NCI-H2107 treated with DMSO at 0.1 percent for 48 hours (cell line): ENCODE measurements at regions not wholly inside any gene's neighbourhood (a gene's known extent, or its start where the extent isn't known, plus 50 kb on each side); places are given as distances from the start of the nearest gene placed in this dataset.

ENCODE experiments used
- DNase-seq: peaks from one replicate; lab custom pipeline; 2025; ENCODE audit not compliant: unreplicated experiment; lab: John Stamatoyannopoulos, UW

DNA sequence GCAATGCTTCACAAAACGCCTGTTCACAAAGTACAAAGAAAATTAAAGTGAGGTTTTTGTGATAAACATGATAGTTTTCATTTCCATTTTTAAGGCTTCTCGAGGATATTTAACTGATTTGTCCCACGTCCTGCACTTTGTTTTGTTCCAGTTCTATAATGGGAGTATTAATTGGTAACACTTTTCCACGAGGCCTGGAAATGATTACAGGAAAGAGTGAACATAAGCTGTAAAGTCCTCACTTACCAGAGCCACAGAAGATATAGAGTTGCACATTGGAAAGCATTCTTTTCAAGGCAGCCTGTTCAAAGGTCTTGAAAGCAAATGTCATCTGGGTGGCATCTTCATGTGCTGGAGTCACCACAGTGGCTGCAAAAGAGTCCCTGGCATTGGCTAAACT lies 1236.6 kb downstream of the BCL11B start:
- DNase-seq = no peak

DNA sequence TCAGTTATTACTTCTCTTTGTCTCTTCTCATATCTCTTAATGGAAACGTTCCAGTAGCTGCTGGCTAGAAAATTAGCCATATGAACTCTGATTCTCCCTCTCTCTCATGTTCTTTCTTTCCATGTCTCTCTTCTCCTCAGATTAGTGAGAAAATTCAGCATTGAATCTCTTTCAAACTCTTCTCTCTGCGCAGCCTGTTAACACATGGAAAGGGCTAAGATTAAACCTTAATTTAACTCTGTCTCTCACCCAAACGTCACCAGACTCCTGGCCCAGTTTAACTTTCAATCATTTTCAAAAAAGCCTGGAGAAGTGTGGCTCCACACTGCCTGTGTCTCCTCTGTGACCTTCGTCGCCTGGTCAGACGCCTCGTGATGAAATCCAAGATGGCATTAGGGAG lies 1234.2 kb downstream of the BCL11B start:
- no peak for DNase-seq

DNA sequence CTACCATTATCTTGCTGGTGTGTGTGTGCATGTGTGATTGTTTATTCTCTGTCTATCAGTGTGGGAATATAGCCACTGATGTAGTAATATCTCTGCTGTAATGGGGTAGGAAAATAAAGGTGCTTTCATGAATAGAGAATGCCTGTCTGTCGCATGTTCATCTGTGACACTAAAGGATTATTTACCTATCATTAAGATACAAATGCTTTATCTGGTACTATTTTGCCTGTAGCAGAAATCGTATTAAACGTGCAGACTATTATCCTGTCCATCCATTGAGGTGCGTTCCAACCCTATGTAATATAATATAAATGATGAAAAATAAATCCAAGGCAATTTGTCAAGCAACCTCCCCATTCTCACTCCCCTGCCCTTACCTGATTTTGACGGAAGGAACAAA lies 1215.1 kb downstream of the BCL11B start:
- no peak for DNase-seq

DNA sequence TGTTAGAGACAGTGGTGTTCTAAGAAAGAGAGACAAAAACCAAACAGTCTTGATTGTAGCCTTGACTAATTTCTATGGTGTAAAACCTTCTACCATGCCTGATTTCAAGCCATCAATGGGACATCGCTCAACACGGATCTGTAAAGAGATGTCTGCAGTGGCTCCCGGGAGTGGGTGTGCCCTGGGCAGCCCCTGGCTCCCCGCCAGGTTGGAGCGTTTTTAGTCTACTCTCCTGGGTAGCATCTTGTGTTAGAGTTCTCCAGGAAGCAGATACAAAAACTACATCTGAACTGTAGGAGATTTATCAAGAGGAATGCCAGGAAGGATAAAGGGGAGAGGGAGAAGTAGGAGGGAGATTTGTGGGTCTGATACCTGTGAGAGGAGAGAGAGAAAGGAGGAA lies 1212.9 kb downstream of the BCL11B start:
- no peak for DNase-seq

DNA sequence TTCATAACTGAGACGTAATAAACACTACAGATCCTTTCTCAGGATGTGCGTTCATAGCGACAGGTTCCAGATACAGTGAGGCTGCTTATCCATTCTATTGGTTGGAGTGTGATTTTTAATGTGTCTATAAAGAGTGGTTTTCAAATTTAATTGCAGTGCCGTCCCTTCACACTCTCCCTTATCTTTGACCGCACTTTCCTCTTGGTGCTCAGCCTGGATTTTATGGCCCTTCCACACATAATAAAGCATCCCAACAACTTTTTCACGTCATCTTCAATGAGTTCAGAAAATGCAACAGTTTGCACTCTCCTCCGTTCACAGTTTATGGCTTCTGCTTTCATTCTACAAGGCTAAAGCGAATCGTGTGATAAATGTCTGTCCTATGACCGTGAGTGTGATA lies 1209.9 kb downstream of the BCL11B start:
- DNase-seq = no peak

DNA sequence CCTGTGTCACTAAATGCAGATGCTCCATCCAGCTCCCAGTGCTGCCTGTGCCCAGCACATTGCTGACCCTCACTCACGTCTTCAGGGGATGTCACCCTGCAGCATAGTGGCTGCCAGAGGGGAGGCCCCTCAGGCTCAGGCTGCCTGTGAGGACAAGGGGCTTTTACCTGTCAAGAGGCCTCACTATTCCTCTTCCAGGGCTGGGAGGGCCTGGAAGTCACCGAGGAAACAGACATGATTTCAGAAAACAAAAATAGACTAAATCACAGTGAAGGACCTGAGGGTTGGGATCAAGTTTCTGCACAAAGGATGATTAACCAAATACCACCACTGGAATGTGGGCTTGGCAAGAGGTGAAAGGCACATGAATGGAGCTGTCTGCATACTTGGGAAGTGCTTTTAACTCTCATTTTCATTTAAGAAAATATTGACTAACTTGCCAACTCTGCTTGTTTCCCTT lies 1202.3 kb downstream of the BCL11B start:
- peak; percentile 18 for DNase-seq

DNA sequence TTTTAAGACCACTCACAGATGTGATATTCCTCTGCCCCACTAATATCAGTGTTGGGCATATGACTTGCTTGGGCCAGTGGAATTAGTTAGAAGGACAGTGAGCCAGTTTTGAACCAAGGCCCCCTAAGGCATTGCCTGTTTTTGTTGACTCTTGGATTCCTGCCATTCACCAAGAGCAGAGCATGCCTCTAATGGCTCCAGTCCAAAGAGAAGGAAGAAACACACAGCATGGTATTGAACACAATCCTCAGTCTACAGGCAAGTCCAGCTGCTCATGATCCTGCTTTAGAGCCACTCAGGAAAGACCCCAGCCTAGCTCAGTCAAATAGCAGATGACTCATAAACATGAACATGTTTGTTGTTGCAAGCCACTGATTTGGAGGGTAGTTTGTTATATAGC lies 1201.5 kb downstream of the BCL11B start:
- DNase-seq = no peak

DNA sequence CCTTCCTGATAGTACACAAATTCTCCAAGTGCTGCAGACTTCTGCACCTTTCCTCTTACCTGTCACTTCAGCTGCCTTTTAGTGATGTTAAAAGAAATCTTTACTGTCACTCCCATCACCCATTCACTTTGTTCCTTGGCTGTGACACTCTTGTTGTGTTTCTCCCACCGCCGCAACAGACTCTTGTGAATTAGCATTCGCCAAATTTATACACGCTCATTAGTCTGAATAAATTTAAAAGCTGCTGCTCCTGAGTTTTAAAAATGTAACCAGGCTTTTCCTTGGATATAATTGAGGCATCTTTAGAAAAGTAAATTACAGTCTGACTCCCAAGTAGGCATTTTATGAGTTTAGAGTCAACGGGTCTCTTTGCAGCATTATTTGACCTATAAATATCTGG lies 1197.9 kb downstream of the BCL11B start:
- DNase-seq = no peak

DNA sequence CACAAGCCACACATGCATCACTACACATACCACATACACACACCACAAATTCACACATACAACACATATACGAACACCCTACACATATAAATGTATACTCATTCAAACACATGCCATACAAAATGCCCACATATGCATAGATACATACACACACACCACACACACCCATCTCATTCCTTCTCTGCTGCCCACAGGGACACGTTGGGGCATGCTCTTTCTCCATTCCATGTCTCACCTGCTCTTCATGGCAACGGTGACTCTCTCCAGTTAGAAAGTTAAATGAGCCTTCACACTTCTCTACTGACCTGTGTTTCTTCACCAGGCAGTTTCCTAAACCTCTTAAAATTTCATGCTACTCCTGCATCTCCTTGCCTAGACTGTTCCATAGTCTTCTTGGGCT lies 1194.8 kb downstream of the BCL11B start:
- no peak for DNase-seq

DNA sequence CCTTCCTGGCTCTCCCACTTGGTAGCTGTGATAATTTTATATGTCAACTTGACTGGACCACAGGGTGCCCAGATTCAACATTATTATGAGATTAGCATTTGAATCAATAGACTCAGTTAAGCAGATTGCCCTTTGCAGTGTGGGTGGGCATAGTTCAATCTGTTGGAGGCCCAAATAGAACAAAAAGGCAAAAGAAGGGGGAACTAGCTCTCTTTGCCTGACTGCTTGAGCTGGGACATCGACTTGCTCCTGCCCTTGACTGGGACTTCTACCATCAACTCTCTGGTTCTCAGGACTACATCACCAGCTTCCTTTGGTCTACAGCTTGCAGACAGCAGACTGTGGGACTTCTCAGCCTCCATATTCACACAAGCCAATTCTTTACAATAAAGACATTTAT lies 1189.2 kb downstream of the BCL11B start:
- DNase-seq = no peak

DNA sequence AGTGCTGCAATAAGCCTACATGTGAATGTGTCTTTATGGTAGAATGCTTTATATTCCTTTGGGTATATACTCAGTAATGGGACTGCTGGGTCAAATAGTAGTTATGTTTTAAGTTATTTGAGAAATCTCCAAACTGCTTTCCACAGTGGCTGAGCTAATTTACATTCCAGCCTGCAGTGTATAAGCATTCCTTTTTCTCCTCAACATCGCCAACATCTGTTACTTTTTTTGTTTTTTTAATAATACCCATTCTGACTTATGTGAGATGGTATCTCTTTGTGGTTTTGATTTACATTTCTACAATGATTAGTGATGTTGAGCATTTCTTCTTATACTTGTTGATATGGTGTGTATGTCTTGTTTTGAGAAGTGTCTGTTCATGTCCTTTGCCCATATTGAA lies 1186.2 kb downstream of the BCL11B start:
- DNase-seq = no peak

DNA sequence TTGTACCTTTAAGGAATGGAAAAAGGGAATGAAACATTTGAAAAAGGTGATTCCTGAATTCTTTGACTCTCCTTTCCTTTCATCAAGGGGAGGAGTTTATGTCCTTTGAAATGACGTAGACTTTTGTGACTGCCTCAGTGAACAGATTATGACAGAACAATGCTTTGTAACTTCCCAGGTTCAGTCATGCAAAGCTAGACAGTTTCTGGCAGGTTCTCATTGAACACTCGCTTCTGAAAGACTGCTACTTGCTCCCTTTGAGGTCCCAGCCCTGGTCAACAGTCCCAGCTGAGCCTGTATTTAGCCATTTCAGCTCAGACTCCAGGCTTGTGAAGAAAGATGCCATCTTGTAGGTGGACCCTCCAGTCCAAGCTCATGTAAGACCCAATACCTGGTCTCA lies 1178.9 kb downstream of the BCL11B start:
- DNase-seq = no peak

DNA sequence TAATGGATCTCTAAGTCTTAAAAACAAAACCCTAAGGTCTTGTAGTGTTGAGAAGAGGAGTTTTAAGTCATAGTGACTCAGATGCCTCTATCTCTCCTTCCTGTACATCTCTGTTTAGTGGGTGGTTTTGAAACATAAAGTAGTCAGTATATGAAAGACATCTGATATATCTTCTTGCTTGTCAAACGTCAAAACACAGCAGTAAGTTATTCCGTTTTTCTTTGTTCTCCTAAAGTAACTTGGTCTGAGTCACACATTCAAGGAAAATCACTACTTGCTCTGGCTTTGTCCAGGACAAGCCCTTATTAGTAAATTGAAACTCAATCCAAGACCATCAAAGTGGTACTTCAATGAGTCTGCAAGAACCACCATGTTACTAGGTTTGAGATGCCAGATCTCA lies 1172.5 kb downstream of the BCL11B start:
- DNase-seq = no peak

DNA sequence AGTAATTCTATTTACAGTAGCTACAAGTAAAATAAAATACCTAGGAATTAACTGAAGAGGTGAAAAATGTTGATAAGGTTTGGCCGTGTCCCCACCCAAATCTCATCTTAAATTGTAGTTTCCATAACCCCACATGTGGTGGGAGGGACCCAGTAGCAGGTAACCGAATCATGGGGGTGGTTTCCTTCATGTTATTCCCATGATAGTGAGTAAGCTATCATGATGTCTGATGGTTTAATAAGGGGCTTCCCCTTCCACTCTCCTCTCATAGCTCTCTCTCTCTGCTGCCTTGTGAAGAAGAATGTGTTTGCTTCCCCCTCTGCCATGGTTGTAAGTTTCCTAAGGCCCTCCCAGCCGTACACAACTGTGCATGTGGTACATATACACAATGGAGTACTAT lies 1170.7 kb downstream of the BCL11B start:
- no peak for DNase-seq

DNA sequence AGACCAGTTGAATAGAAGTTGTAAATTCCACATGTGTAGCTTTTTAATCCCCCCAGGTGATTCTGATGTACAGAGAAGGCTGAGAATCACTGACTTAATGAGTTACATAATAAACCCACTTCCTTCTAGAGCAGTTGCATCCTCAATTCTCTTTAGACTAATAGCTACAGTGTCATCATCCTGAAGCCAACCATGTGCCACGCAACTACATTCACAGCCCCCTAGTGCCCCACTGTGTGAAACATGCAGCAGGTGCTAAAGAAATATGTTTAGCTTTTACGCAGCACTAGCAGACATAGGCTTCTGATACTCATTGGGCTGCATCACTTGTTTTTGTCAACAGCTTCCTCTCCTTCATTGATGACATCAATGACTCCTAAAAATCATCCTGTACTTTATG lies 1168.3 kb downstream of the BCL11B start:
- no peak for DNase-seq

DNA sequence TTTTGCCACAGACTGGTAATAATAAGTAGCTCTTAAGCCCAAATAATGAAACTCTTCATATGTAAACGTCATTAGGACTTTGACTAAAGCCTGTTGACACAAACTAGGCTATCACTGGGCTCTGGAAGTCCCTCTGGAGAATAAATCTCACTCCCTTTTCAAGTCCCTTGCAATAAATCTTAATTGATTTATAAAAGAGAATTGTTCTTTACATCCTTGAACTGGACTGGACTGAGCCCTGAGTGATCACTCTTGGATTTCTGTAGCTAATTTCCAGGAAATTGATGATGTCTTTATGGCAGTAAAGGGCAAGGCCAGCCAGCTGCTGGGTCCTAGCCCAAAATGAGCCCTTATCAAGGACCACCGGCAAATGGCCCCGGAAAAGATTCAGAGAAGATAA lies 1162.7 kb downstream of the BCL11B start:
- no peak for DNase-seq

DNA sequence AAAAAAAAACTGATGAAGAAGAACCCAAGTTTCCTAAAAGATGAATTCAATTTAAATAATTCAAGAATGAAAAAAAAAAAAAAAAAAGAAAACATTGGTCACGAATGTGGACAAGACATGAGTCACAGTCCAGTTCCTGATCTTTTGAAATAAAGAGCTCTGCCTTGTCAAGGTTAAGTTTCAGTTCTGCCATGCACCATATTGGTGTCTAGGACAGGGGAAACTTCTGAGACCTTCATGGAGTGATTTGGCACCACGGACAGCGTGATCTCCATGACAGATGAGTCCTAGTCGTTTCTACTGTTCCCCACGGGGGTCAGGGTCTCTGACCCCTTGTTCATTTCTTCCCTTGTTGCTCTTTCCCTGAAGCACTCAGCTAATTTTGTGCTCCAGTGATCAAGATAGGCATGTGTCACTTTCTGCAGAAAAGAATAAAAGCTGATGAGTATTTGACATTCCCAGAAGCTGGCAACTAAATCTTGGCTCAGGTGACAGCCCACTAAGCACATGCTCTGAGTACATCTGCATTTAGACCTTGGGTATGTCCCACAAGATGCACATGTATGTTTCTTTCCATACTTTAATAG lies 1159.7 kb downstream of the BCL11B start:
- no peak for DNase-seq

DNA sequence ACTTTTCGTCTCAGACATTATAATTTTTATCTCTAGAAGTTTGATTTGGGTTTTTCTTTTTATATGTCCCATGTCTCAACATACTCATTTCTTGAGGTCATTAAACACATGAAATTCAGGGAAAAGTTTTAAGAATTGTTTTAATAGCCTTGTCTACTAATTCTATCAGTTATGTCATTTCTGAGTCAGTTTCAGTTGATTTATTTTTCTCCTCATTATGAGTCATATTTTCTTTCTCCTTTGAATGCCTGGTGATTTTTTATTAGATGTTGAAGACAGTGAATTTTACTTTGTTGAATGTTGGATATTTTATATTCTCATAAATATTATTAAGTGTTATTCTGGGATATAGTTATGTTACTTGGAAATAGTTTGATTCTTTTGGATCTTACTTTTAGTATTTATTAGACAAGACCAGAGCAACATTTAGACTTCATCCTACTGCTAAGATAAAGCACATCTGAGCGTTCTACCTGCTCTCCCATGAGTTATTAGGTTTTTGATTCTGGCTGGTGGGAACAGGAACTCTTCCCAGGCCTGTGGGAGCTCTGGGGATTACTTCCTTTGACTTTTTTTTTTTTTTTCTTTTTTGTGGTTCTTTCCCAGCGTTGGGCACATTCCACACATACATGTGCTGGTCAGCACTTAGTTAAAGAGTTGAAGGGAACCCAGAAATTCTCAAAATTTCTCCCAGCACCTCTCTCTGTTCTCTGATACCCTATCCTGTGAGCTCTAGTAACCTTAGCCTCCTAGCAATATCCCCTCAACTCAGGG lies 1157.7 kb downstream of the BCL11B start:
- DNase-seq = no peak

DNA sequence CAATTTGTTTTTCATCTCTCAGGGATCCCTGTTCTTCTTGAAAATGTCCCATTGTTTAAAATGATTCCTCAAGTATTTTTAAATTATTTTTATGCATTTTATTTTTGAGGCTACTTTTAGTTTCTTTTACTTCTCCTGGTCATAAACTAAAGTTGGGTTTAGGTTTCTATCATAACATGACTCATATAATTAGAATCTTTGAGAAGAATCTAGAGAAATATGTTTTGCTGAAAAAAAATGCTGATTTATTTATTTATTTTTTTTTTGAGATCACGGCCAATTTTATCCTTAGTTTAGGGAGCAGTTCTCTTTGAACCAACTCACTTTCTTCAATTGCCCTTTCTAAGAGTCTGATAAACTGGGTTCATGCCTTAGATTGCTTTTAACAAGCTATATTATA lies 1157.1 kb downstream of the BCL11B start:
- DNase-seq = no peak

DNA sequence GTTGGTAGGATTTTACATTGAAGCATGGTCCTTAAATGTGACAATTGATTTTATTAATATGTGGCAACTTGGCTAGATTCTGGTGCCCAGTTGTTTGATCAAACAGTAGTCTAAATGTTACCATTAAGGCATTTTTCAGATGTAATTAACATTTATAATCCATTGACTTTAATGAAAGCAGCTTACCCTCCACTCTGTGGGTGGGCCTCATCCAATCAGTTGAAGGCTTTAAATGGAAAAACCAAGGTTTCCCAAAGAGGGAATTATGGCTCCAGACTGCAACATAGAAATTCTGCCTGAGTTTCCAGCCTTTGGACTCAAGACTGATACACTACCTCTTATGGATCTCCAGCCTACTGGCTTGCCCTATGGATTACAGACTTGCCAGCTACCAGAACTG lies 1153.2 kb downstream of the BCL11B start:
- no peak for DNase-seq

DNA sequence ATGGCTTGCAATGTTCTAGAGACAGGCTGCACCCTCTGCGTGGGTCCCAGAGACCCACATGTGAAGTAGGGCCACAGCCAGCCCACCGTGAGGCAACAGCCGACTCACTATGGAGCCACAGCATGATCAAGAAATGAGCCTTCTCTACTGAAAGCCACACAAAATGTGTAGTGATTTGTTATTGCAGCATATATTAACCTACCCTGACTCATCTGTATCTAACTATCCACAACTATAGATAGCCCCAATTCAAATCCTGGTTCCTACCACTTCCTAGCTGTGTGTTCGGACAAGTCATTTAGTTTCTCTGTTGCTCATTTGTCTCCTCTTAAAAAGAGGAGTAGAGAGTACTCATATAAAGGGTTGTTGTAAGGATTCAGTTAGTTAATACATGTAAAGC lies 1152.3 kb downstream of the BCL11B start:
- DNase-seq = no peak

DNA sequence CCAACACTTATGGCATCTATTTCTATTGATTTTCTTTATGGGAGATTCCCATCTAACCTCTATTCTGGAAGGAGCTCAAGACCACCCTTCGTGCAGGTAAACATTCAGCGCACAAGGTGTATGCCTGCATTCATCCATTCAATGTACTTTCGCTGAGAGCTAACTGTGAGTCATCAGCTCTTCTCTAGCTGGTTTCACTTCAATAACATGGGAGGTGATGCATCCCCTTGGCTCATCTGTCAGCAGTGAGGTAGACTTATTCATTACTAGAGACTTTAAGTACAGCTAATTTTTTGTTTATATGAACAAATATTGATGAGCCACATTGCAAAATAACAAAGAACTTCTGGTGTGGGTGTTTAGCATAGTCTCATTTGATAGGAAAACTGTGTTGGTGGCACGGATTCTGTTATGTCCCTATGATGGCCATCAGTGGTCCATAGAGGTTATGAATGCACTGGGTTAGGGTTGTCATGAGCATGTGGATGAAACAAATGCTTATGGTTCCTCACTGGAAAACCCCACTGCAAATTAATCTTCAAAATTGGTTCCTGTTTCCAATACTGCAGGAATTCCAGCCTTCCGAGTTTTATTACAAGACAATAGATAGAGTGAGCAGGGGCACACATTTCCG lies 1151.0 kb downstream of the BCL11B start:
- peak; percentile 15 for DNase-seq

DNA sequence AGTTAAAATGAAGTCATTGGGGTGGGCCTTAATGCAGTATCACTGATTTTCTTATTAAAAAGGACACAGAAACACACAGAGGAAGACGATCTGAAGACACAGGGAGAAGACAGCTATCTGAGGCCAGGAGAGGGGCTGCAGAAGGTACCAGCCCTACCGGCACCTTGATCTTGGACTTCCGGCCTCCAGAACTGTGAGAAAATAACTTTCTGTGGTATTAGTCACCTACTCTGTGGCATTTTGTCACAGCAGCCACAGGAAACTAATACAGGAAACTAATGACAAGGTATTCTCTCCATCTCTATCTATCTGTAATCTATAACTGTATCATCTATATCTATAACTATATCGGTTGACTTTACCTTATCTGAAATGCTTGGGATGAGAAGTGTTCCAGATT lies 1149.5 kb downstream of the BCL11B start:
- DNase-seq = no peak
